ENCODE measurements at regions not wholly inside any gene's neighbourhood (a gene's known extent, or its start where the extent isn't known, plus 50 kb on each side); places are given as distances from the start of the nearest gene placed in this dataset.

DNA sequence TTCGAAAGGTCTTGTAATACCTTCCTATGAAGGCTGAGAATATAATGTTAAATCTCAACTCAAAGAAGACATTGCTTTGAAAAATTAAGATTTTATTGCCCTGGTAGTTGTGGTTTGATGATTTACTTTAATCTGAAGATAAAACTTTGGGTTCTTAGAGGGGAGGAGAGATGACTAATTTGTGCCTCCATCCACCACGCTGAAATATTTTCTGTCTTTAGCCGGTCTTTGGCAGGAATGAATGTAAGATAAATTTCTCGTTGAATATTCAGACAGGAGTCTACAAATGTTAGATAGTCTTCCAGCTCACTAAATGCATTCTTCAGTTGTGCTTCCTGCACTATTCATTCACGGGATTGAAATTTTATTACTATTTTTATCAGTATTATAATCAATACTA, 844.3 kb upstream of the NR2F2 start:
- no peak for DNase-seq (ENCODE audit: low read depth in 3 of 3)

DNA sequence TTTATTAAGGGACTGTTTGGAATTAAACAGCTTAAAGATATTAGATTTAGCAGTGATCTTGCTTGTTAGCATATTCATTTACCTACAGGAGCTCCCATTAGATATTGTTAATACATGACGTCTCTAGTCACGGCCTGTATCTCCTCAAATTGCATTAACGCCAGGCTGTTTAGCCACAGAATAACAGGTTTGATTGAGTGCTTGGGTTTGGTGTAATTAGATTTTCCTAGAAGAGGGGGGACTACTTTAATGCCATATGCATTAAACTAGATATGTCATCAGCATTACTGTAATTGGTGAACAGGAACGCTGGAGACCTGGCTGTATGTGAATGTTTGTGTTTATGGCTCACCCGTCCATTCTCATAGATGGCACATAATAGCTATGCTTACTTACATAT, 841.4 kb upstream of the NR2F2 start:
- DNase-seq (ENCODE audit: low read depth in 3 of 3), result no peak

DNA sequence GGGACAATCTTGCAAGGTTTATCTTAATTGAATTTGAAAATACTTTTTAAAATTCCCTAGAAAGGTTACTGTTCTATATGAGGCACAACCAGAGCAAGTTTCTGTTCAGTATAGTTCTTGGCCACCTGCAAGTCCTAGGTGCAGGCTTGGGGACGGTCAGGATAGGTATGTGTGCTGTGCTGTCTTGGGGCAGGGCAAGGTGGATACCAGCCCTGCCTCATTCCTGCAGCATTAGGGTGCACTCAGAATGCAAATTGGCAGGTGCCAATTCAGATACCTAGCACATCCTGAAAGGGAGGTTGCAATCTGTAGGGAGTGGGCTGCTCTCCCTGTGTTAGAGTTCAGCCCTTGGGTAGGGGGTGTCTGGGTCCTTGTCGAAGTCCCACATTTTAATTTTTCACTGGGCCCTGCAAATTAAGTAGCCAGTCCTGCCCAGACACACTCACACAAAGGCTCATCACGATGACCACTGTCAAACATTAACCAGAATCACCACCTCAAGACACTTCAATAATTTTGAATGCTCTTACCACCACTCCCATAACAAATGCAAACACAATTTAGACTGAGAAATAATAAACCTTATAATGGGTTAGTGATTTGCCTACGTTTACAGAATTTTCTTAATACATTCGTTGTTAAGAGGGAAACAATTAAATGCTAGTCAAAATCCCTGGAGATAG, 838.0 kb upstream of the NR2F2 start:
- DNase-seq (ENCODE audit: low read depth in 3 of 3), result no peak

DNA sequence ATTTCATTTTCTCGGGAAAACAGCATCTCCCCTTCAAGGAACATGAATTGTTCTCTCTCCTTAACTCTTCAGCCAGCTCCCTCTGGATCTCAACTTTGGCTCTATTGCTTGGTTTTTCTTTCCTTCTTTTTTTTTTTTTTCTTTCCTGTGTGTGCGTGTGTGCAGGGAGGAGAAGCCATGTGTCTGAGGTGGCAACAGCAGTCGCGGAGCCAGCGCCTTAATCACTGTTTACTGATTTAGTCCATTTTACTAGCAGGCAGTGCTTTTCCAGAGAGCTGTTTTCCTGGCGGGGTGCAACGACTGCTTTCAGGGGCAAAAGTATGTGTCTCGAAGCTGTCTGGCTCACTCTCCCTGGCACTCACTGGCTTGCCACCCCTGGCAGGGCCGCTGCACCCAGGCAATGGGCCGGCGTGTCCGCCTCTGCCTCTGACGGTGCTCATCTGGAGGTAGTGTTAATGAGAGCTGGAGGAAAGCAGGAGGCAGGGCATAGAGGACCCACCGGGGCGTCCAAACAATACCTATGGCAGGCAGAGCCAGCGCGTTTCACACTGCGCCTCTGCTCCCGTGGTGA, 835.4 kb upstream of the NR2F2 start:
- no peak for DNase-seq (ENCODE audit: low read depth in 3 of 3)

DNA sequence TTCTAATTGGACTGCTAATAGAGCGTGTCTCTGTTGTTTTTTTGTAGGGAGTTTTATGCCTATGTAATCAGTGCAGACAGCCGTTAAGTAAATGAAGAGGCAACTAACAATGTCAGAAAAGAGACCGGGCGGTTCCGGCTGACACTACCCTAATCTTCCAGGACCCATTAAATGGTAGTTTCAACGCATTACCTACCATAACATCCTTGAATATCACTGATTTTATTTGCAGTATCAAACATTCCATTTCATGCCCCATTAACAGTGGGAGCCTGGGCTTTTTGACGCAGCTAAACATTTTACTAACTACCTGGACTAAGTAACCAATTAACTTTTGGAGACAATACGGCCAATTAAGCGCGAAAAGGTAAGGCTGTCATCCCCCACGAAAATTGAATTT, 832.9 kb upstream of the NR2F2 start:
- DNase-seq (ENCODE audit: low read depth in 3 of 3), result no peak

DNA sequence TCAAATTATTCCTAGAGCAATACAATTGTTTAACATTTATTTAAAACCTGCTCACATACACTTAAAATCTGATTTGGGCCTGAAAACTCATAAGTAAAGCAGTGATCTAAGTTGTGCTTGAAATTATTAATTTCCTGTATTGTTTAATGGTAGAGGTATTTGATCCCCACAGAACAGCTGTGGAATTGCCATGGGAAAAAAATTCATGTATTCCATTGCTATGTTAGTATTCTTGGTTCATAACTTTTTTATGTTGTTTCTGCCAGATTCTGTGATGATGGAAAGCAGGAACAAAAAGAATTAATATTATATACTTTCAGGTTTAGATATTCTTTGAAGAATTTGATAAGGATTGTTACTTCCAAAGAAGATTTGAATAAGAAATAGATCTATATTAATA, 831.5 kb upstream of the NR2F2 start:
- DNase-seq (ENCODE audit: low read depth in 3 of 3), result no peak

DNA sequence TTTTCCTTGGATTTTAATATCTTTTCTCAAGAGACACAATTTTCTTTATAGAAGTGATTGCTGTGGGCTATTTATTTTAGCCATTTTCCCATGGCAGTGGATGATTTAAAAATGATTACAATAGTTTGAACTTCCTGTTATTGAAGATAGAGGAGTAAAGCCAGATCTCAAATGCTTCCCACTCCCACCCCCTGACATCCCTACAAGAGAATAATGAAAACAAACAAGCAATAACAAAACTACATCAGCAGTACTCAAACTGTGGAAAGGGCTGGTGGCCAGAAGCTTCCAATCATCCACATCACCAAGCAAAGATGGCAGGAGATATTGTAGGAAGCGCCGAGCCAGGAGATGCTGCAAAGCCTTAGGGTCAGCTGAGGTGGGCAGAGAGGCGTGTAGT, 831.1 kb upstream of the NR2F2 start:
- DNase-seq (ENCODE audit: low read depth in 3 of 3), result no peak

DNA sequence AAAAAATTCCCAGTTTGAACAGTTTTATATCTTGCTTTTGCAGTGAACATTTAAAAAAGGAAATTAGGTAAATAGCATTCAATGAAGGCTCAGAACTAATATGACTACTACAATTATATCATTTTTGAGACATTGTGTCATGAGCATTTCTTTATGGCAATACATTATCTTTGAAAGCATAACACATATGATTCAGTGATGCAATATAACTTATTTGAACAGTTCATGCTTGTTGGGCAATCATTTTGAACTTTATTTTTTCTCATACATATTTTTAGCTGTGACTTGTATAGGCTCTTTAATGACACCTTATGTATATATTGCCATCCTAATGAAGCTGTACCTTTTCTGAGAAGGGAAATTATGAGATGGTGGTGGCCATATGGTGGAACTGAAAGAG, 828.6 kb upstream of the NR2F2 start:
- no peak for DNase-seq (ENCODE audit: low read depth in 3 of 3)

DNA sequence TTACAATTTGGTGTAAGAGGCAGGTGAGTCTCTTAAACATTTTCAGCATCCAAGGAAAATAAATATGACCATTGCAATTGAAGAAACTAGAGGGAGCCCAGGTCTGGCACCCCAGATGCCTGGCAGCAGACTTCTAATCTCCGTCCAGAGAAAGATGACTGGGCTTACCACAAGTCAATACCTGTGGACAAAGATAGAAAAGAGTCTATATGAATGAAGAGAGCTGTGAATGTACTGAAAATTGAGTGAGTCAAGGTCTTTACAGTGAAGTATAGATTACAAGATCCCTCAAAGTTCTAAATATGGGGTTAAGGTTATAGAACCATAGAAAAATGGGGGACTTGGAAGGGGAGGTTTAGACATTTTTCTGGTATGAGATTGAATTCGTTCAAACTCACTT, 827.4 kb upstream of the NR2F2 start:
- no peak for DNase-seq (ENCODE audit: low read depth in 3 of 3)

DNA sequence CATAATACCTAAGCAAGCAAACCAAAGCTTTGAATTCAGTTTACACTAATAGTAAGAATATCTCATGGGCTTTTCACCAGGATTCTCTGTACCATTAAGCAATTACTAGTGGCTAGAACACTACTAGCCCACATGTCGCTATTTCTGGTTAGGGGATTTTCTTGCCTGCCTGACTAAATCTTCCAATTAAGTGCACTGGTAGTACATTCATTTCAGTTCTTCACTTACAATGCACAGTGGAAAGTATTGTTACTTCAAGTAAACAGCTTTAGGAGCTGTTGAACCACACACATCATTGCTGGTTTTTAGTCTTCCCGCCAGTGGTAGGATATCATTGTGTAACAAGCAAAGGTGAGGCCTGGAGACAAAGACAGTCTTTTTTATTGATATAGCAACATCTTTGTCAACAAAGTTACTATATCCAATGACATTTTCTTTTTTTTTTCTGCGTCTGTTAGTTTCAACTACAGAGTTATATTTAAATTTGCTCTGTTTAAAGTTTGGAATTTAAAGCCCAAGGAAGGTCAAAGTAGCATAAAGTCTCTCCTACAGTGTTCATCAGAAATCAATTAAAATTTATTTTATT, 826.8 kb upstream of the NR2F2 start:
- DNase-seq (ENCODE audit: low read depth in 3 of 3), result no peak

DNA sequence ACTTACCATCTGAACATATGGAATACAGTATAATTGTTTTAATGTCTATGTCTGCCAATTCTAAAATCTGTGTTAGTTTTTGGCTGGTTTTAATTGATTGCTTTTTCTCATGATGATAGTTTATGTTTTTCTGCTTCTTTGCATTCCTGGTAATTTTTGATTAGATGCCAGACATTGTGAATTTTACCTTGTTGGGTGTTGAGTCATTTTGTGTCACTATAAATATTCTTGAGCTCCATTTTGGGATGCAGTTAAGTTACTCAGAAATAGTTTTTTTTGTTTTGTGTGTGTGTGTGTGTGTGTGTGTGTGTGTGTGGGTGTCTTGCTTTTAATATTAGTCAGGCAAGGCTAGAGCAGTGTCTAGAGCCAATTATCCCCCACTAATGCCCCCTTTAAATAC, 818.8 kb upstream of the NR2F2 start:
- no peak for DNase-seq (ENCODE audit: low read depth in 3 of 3)

DNA sequence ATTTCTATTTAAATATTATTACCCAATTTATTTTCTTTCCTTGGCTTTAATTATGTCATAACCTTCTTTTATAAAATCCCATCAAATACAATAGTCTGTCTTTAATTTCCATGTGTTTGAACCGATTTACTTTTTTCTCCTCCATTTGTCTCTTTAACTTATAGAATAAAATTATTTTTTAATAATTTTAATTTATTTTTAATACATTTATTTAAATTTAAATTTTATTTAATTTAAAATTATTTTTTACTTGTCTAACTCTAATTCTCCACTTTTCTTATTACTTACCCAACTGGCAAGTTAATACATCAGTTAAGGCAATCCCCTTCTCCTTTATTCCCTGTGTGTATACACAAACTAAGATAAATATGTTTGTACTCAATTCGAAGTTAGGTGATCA, 817.6 kb upstream of the NR2F2 start:
- DNase-seq (ENCODE audit: low read depth in 3 of 3), result no peak

DNA sequence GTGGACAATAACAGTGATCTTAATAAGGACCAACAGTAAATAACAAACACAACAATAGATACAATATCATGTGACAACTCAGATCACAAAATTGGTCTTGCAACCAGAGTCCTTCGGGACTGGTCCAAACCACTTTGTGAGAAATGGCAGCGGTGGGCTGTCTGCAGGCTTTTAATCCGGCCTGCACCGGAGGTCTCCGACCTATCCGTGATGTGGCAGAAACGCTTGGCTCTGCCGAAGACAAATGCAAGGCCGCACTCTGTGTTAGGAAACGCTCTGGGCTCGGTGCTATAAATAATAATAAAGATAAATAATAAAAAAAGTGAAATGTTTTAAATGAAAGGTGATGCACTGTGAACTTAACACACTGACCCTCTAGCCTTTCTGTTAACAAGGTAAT, 810.6 kb upstream of the NR2F2 start:
- no peak for DNase-seq (ENCODE audit: low read depth in 3 of 3)

DNA sequence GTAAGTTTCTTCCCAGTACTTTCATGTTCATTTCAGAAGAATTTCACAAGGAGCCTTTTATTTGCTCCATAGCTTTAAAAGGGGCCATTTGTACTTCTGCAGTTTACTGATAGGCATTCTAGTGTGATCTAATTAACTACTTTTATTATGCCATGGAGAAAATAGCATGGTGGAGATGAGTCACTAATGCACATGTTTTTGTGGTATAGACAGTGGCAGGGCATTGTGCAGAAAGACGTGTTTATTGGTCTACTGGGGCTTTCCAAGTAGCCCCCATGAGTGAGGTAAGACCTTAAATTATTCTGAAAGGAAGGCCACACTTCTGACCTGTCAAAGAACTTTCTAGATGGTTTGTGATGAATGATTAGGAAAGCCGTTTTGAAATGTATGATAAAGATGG, 810.0 kb upstream of the NR2F2 start:
- DNase-seq (ENCODE audit: low read depth in 3 of 3), result no peak

DNA sequence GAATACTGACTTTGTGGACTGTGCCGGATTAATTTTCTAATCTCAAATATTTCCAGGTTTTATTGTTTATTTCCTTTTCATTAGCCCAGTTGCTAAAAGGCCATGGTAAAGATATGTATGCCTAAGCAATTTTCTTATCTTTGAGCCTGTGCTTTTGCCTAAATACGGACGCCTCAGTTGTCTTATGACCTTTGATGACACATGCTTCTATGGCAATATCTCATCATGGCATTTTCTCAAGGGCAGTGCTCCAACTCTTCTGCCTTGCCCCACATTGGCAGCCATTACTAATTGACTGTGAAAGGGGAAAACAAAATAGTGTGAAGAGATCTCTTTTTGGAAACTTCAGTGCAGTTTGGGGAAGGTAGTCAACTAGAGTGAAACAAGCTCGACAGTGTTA, 809.6 kb upstream of the NR2F2 start:
- no peak for DNase-seq (ENCODE audit: low read depth in 3 of 3)

DNA sequence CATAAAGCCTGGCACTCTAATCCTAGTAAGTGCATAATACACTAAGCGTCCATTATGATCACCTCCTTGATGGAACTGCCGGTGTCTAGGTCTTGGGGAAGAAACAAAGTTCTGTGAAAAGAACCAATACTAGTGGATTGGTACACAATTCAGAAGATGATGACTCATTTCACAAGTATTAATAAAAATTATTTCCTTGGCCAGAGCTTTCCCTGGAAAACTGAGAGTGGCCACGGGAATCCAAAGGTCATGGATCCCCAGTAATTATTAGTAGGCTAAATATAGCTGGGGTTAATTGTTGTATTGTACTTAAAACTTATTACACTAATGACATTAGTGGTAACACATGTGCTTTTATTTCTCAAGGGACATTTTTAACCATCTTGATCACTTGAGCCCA, 808.0 kb upstream of the NR2F2 start:
- no peak for DNase-seq (ENCODE audit: low read depth in 3 of 3)

DNA sequence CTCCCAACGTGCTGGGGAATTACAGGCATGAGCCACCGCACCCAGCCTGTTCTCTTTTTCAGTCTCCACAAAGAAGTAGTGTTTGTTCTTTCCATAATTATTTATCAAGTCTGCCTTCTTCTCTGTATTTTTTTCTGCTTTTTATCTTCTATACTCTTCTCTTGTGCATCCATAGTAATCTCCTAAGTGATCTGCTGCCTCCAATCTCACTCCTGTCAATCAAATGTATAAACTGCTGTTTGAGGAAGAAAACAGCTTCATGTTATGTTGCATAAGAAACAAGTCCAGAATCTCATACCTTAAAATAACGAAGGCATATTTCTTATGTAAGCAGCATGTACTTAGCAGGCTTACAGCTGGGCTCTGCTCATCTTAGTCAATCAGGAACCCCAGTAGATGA, 801.6 kb upstream of the NR2F2 start:
- DNase-seq (ENCODE audit: low read depth in 3 of 3), result no peak

DNA sequence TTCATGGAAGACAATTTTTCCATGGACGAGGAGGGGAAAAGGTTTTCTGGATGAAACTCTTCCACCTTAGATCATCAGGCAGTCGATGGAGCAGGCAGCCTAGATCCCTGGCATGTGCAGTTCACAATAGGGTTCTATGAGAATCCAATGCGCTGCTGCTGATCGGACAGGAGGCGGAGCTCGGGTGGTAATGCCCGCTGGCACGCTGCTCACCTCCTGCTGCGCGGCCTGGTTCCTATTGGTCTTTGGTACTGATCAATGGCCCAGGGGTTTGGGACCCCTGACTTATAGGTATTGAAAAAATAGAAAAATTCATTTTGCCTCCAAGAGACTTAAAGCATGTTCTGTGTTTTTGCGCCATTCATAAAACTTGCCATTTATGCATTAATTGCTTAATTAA, 793.9 kb upstream of the NR2F2 start:
- DNase-seq (ENCODE audit: low read depth in 3 of 3), result no peak

DNA sequence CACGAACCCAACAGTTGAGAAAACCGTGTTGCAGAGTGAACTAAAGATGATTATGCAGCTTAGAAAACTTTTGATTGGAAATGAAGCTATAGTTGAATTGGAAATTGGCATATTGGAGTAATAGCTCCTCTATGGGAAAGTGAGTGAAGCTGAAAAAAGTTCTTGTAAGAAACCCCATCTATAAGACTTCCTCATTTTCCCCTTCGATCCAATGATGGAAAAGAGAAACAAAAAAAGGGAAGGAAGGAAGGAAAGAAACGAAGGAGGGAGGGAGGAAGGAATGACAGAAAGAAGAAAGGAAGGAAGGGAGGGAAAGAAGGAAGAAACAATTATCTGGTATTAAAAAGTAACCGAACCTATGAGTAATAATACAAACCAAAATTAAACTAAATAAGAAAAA, 791.8 kb upstream of the NR2F2 start:
- no peak for DNase-seq (ENCODE audit: low read depth in 3 of 3)

DNA sequence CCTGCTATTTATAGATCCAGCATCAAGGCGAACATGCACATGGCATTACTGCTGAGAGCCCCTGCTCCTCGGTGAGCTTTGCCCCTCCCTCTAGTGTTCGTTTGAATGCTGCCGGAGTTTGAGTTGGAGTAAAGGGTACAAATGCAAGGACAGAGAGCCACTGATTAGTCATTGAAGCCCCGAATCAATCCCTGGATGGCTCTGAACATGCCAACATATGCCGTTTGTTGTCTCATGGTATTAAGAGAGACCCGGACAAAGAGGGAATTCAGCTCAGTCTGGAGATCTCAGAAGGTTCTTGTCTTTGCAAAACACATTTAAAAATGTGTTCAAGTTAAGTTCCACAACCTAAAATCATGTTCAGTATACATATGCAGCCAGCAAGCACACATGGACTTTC, 789.2 kb upstream of the NR2F2 start:
- DNase-seq (ENCODE audit: low read depth in 3 of 3), result no peak

DNA sequence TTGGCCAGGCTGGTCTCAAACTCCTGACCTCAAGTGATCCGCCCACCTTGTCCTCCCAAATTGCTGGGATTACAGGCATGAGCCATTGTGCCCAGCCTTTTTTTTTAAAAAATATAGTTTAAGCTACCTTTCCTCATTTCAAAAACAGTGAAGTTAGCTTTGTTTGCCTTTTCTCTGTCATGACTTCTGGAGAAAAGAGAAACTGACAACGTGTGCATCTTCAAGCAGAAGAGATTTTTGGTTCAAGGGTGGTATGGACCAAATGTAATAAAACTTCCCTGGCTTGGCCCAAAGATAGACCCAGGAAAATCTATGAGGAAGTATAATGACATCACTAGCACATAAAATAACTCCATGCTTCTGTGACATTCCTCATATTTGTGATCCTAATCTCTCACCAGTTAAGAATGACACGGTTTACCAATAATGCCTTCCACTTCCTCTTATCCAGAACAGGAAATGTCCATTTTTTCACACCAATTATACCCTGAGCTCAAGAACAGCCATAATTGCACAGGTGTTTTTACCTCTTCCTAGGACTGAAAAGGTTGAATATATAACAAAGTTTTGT, 781.2 kb upstream of the NR2F2 start:
- no peak for DNase-seq (ENCODE audit: low read depth in 3 of 3)

DNA sequence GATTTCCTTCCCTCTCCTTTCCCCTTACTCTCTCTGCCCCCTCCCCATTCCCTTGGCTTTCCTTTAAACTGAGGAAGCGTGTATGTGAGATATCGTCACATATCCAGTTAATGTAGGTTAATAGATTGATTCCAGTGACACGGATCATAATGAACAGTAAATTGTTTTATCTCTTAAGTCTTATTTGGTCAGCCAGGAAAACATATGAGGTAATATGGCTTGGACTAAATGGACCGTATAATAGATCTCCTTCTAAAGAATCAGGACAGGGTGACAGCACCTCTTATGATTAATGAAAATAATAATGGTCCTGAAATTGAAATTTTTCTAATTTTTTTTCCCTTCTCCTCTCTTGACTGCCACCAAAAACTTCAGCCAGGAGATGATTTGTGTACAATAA, 779.8 kb upstream of the NR2F2 start:
- no peak for DNase-seq (ENCODE audit: low read depth in 3 of 3)

DNA sequence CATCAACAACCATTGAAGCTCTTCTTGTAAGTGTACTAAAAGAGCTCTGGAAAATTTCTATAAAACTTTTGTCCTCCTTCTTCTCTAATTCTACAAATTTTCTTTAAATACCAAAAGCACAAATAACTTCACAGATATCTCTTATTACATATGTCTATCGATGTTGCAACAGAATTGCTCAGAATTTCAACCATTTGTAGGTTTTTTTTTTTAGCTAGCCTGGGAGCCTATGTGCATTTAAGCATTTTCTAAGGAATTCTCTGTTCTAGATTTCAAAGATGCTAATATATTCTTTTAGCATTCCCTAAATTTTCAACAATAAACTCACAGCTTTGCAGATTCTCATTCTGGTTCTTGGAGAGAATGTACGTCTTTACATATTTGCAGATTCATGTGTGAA, 774.3 kb upstream of the NR2F2 start:
- no peak for DNase-seq (ENCODE audit: low read depth in 3 of 3)

DNA sequence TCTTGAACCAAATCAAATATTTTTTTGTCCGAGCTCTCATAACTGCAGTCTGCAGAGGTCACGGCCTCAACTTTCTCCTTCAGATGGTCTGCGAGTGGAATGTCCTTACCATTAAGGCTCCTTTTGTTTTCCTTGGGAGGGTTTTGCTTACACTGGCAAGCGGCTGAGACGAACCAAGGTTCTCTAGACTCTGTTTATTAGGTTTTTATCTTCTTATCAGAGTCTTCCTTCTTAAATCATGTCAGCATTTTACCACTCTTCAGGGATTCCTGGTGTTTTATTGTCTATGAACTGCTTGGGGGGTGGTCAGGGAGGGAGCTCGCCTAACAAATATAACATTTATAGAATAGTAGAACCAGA, 773.7 kb upstream of the NR2F2 start:
- no peak for DNase-seq (ENCODE audit: low read depth in 3 of 3)

Measured in stimulated activated CD4-positive, alpha-beta T cell treated with anti-CD3 and anti-CD28 coated beads, TNF-alpha, amount 100 ng/mL, for 48 hours (primary cell).